ENCODE measurements at regions not wholly inside any gene's neighbourhood (a gene's known extent, or its start where the extent isn't known, plus 50 kb on each side); places are given as distances from the start of the nearest gene placed in this dataset.

DNA sequence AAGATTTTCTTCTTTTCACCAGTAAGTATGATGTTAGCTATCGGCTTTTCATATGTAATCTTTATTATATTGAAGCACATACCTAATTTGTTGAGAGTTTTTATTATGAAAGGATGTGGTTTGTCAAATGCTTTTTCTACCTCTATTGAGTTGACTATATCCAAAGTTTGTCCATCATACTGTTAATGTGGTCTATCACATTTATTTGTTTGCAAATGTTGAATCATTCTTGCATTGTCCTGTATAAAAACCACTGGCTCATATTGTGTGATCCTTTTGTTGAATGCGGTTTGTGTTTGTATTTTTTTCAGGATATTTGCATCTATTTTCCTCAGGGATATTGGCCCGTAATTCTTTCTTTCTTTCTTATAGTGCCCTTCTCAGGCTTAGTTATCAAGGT is 675.5 kb downstream of the NUP35 start:
- no peaks in the 10 kb centered on the region for H4K20me1 ChIP-seq (ENCODE audit: insufficient read depth, low read depth, low read length)
- H3K9me3 ChIP-seq (ENCODE audit: low read length): peaks cover 3% of the 10 kb centered on the region; the same call in 1 of the 2 replicates
- H3K4me3 ChIP-seq (ENCODE audit: low read length): no peak overlapping the region
- no peaks in the 10 kb centered on the region for H3K79me2 ChIP-seq (ENCODE audit: low read length)
- no peak overlapping the region for H3K9ac ChIP-seq (ENCODE audit: low read length)
- DNase-seq: no peak
- H3K4me2 ChIP-seq (ENCODE audit: low read depth, low read length, poor library complexity, severe bottlenecking): no peak overlapping the region
- no peak overlapping the region for H2AFZ ChIP-seq (ENCODE audit: low read length)
- no peaks in the 10 kb centered on the region for H3K4me1 ChIP-seq (ENCODE audit: low read length)
- no peaks in the 10 kb centered on the region for H3K27me3 ChIP-seq (ENCODE audit: low read length)
- no peaks in the 10 kb centered on the region for H3K36me3 ChIP-seq (ENCODE audit: insufficient read depth, low read length)
- H3K9me2 ChIP-seq (replicated peaks; ENCODE audit: insufficient read depth, low read length): no peaks in the 10 kb centered on the region
- H3K27ac ChIP-seq (ENCODE audit: low read length): no peak overlapping the region

DNA sequence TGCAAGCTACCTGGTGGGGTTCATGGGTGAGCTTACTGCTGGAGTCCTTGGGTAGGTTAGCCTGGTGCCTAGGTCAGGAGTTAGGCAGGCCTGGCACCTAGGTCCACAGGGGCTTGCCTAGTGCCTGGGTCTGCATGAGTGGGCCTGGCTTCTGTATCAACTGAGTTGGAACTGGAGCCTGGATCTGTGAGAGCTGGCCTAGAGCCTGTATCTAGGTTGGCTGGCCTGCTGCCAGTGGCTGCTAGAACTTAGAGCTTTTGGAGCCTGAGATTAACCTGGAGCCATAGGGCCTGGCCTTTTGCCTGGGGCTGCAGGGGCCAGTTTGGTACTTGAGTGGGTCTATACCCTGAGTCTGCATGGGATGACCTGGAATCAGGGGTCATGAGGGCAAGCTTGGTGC is 679.4 kb downstream of the NUP35 start:
- Histone ChIP-seq H3K36me3 (ENCODE audit: insufficient read depth, low read length) (no peaks in the 10 kb centered on the region), H4K20me1 (ENCODE audit: insufficient read depth, low read depth, low read length) (no peaks in the 10 kb centered on the region), H3K4me3 (ENCODE audit: low read length) (no peak overlapping the region), H3K4me2 (ENCODE audit: low read depth, low read length, poor library complexity, severe bottlenecking) (no peak overlapping the region), H3K9me3 (ENCODE audit: low read length) (peaks cover 3% of the 10 kb centered on the region; the same call in 1 of the 2 replicates), H3K4me1 (ENCODE audit: low read length) (no peaks in the 10 kb centered on the region), H3K27me3 (ENCODE audit: low read length) (no peaks in the 10 kb centered on the region), H3K79me2 (ENCODE audit: low read length) (no peaks in the 10 kb centered on the region), H3K9ac (ENCODE audit: low read length) (no peak overlapping the region), H3K27ac (ENCODE audit: low read length) (no peak overlapping the region), H3K9me2 (replicated peaks; ENCODE audit: insufficient read depth, low read length) (no peaks in the 10 kb centered on the region), H2AFZ (ENCODE audit: low read length) (no peak overlapping the region)
- no peak for DNase-seq

DNA sequence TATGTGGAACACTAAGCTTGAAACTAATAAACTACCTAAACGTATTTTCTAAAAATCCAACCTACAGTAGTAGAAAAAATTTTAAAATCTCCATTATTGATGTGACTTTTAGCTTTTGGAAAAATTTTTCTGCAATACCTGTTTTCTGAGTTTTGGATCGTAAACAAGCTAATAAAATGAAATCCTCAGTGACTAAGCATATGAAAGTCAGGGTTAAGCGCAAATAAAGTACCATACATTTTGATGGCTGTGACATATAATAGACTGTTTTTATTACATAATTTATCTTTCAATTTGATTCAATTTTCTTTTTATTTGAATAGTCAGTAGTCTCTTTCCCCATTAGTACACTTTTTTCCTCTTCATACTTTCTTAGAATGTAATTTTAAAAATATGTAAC is 683.6 kb downstream of the NUP35 start:
- no peaks in the 10 kb centered on the region for H3K9me2 ChIP-seq (replicated peaks; ENCODE audit: insufficient read depth, low read length)
- no peaks in the 10 kb centered on the region for H4K20me1 ChIP-seq (ENCODE audit: insufficient read depth, low read depth, low read length)
- H3K27ac ChIP-seq (ENCODE audit: low read length): no peak overlapping the region
- H2AFZ ChIP-seq (ENCODE audit: low read length): no peak overlapping the region
- H3K4me1 ChIP-seq (ENCODE audit: low read length): no peaks in the 10 kb centered on the region
- peaks cover 3% of the 10 kb centered on the region; the same call in 1 of the 2 replicates for H3K9me3 ChIP-seq (ENCODE audit: low read length)
- H3K4me3 ChIP-seq (ENCODE audit: low read length): no peak overlapping the region
- H3K9ac ChIP-seq (ENCODE audit: low read length): no peak overlapping the region
- no peak overlapping the region for H3K4me2 ChIP-seq (ENCODE audit: low read depth, low read length, poor library complexity, severe bottlenecking)
- no peaks in the 10 kb centered on the region for H3K36me3 ChIP-seq (ENCODE audit: insufficient read depth, low read length)
- H3K27me3 ChIP-seq (ENCODE audit: low read length): no peaks in the 10 kb centered on the region
- no peaks in the 10 kb centered on the region for H3K79me2 ChIP-seq (ENCODE audit: low read length)
- no peak for DNase-seq

- no peaks in the 10 kb centered on the region for H3K36me3 ChIP-seq (ENCODE audit: insufficient read depth, low read length)
- no peak overlapping the region for H3K4me3 ChIP-seq (ENCODE audit: low read length)
- no peak overlapping the region for H3K27ac ChIP-seq (ENCODE audit: low read length)
- H3K9ac ChIP-seq (ENCODE audit: low read length): no peak overlapping the region
- no peaks in the 10 kb centered on the region for H3K9me3 ChIP-seq (ENCODE audit: low read length)
- no peak overlapping the region for H3K4me2 ChIP-seq (ENCODE audit: low read depth, low read length, poor library complexity, severe bottlenecking)
- no peaks in the 10 kb centered on the region for H3K9me2 ChIP-seq (replicated peaks; ENCODE audit: insufficient read depth, low read length)
- H3K79me2 ChIP-seq (ENCODE audit: low read length): no peaks in the 10 kb centered on the region
- H3K27me3 ChIP-seq (ENCODE audit: low read length): no peaks in the 10 kb centered on the region
- H3K4me1 ChIP-seq (ENCODE audit: low read length): no peaks in the 10 kb centered on the region
- H4K20me1 ChIP-seq (ENCODE audit: insufficient read depth, low read depth, low read length): no peaks in the 10 kb centered on the region
- DNase-seq: no peak
- no peak overlapping the region for H2AFZ ChIP-seq (ENCODE audit: low read length)
Observed at GRCh38 chr2:183809404-183809803, 685.2 kb downstream of the NUP35 start.

DNA sequence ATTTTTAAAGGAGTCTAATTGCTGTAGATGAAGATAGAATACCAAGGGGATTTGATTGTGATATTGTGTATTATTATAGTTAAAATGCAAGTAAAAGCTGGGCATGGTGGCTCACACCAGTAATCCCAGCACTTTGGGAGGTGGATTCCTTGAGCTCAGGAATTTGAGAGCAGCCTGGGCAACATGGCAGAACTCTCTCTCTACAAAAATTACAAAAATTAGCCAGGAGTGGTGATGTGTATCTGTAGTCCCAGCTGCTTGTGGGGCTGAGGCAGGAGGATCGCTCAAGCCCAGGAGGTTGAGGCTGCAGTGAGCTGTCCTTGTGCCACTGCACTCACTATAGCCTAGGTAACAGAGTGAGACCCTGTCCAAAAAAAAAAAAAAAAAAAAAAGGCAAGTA is 687.0 kb downstream of the NUP35 start:
- H3K36me3 ChIP-seq (ENCODE audit: insufficient read depth, low read length): no peaks in the 10 kb centered on the region
- H3K9me2 ChIP-seq (replicated peaks; ENCODE audit: insufficient read depth, low read length): no peaks in the 10 kb centered on the region
- H2AFZ ChIP-seq (ENCODE audit: low read length): no peak overlapping the region
- no peak overlapping the region for H3K27ac ChIP-seq (ENCODE audit: low read length)
- no peak for DNase-seq
- H3K27me3 ChIP-seq (ENCODE audit: low read length): no peaks in the 10 kb centered on the region
- no peak overlapping the region for H3K9ac ChIP-seq (ENCODE audit: low read length)
- no peaks in the 10 kb centered on the region for H3K79me2 ChIP-seq (ENCODE audit: low read length)
- H4K20me1 ChIP-seq (ENCODE audit: insufficient read depth, low read depth, low read length): no peaks in the 10 kb centered on the region
- H3K9me3 ChIP-seq (ENCODE audit: low read length): no peaks in the 10 kb centered on the region
- H3K4me2 ChIP-seq (ENCODE audit: low read depth, low read length, poor library complexity, severe bottlenecking): no peak overlapping the region
- H3K4me1 ChIP-seq (ENCODE audit: low read length): no peaks in the 10 kb centered on the region
- no peak overlapping the region for H3K4me3 ChIP-seq (ENCODE audit: low read length)

DNA sequence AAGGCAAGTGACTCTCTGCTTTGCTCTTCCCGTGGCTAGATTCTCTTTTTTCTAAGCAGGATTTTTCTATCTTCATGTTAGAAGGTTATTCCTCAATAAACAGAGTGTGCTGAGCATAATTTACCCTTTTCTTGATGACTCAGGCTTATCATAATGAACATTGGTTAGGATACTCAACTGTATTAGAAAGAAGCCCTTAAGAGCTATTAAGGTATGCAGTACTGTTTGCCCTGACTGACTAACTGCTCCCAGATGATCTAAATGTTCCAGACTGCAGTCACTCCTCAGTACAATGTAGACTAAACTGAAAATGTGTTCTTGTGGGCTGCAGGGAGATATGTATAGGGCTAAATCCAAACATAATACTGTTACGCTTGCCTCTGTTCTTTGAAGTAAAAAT is 687.8 kb downstream of the NUP35 start:
- H3K79me2 ChIP-seq (ENCODE audit: low read length): no peaks in the 10 kb centered on the region
- H3K36me3 ChIP-seq (ENCODE audit: insufficient read depth, low read length): no peaks in the 10 kb centered on the region
- H3K4me2 ChIP-seq (ENCODE audit: low read depth, low read length, poor library complexity, severe bottlenecking): no peak overlapping the region
- no peaks in the 10 kb centered on the region for H3K4me1 ChIP-seq (ENCODE audit: low read length)
- no peaks in the 10 kb centered on the region for H3K27me3 ChIP-seq (ENCODE audit: low read length)
- H3K4me3 ChIP-seq (ENCODE audit: low read length): no peak overlapping the region
- no peak overlapping the region for H3K9ac ChIP-seq (ENCODE audit: low read length)
- H3K9me2 ChIP-seq (replicated peaks; ENCODE audit: insufficient read depth, low read length): no peaks in the 10 kb centered on the region
- no peak for DNase-seq
- no peak overlapping the region for H2AFZ ChIP-seq (ENCODE audit: low read length)
- no peaks in the 10 kb centered on the region for H4K20me1 ChIP-seq (ENCODE audit: insufficient read depth, low read depth, low read length)
- no peaks in the 10 kb centered on the region for H3K9me3 ChIP-seq (ENCODE audit: low read length)
- no peak overlapping the region for H3K27ac ChIP-seq (ENCODE audit: low read length)

DNA sequence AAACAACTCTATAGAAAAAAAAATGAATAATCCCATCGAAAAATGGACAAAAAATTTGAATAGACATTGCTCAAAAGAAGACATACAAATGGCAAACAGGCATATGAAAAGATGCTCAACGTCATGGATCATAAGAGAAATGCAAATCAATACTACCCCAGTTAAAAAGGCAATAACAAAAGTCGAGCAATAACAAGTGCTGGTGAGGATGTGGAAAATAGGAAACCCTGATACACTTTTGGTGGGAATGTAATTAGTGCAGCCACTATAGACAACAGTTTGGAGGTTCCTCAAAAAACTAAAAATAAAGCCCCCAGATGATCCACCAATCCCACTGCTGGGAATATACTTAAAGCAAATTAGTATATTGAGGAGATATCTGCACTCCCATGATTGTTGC is 701.5 kb downstream of the NUP35 start:
- no peaks in the 10 kb centered on the region for H3K36me3 ChIP-seq (ENCODE audit: insufficient read depth, low read length)
- DNase-seq: no peak
- no peaks in the 10 kb centered on the region for H4K20me1 ChIP-seq (ENCODE audit: insufficient read depth, low read depth, low read length)
- no peak overlapping the region for H3K4me2 ChIP-seq (ENCODE audit: low read depth, low read length, poor library complexity, severe bottlenecking)
- H3K9ac ChIP-seq (ENCODE audit: low read length): no peak overlapping the region
- no peak overlapping the region for H2AFZ ChIP-seq (ENCODE audit: low read length)
- H3K9me3 ChIP-seq (ENCODE audit: low read length): peaks cover 19% of the 10 kb centered on the region
- H3K4me3 ChIP-seq (ENCODE audit: low read length): no peak overlapping the region
- H3K79me2 ChIP-seq (ENCODE audit: low read length): no peaks in the 10 kb centered on the region
- no peaks in the 10 kb centered on the region for H3K9me2 ChIP-seq (replicated peaks; ENCODE audit: insufficient read depth, low read length)
- H3K27ac ChIP-seq (ENCODE audit: low read length): no peak overlapping the region
- H3K4me1 ChIP-seq (ENCODE audit: low read length): no peaks in the 10 kb centered on the region
- H3K27me3 ChIP-seq (ENCODE audit: low read length): no peaks in the 10 kb centered on the region

DNA sequence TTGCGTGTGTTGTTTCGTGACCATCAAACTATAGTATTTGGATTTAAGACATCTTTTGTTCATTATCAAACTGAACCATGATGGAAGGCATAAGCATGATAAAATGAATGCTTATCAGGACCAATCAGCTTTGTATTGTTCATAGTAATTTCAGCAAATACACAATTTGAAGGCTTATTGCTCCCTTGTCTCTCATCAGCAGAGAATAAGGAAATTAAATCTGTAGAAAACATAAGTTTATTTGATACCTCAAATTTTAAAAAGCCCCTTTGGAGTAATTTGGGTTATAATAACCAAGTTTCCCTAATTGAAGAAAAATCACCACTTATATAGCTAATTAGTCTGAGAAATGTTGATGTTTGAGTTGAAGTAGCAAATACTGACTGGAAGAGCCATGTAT is 705.7 kb downstream of the NUP35 start:
- Histone ChIP-seq H3K79me2 (ENCODE audit: low read length) (no peaks in the 10 kb centered on the region), H3K4me2 (ENCODE audit: low read depth, low read length, poor library complexity, severe bottlenecking) (no peak overlapping the region), H2AFZ (ENCODE audit: low read length) (no peak overlapping the region), H3K9me2 (replicated peaks; ENCODE audit: insufficient read depth, low read length) (no peaks in the 10 kb centered on the region), H3K27ac (ENCODE audit: low read length) (no peak overlapping the region), H3K9me3 (ENCODE audit: low read length) (peaks cover 9% of the 10 kb centered on the region), H4K20me1 (ENCODE audit: insufficient read depth, low read depth, low read length) (no peaks in the 10 kb centered on the region), H3K4me1 (ENCODE audit: low read length) (no peaks in the 10 kb centered on the region), H3K9ac (ENCODE audit: low read length) (no peak overlapping the region), H3K4me3 (ENCODE audit: low read length) (no peak overlapping the region), H3K27me3 (ENCODE audit: low read length) (no peaks in the 10 kb centered on the region), H3K36me3 (ENCODE audit: insufficient read depth, low read length) (no peaks in the 10 kb centered on the region)
- no peak for DNase-seq

DNA sequence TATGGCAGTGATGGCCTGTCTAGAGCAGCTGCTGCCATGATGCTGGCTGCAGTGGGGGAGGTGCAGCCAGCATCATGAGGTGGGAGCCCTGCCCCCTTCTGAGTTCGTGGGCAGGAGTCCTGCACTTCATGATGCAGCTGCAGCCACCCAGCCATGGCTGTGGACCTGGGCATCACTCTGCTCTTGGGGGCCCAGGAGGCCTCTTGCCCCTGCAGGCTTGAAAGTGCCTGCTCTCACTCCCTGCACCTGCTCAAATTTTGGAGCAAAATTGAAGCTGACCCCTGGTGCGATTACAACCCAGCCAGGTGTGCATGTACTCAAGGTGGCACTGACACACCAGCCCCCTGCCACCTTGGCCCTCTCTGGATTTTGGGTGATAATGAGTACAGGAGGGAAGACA is 712.9 kb downstream of the NUP35 start:
- Histone ChIP-seq H3K9ac (ENCODE audit: low read length) (no peak overlapping the region), H2AFZ (ENCODE audit: low read length) (no peak overlapping the region), H3K36me3 (ENCODE audit: insufficient read depth, low read length) (no peaks in the 10 kb centered on the region), H3K27me3 (ENCODE audit: low read length) (no peaks in the 10 kb centered on the region), H3K79me2 (ENCODE audit: low read length) (no peaks in the 10 kb centered on the region), H3K4me1 (ENCODE audit: low read length) (no peaks in the 10 kb centered on the region), H4K20me1 (ENCODE audit: insufficient read depth, low read depth, low read length) (no peaks in the 10 kb centered on the region), H3K4me3 (ENCODE audit: low read length) (no peak overlapping the region), H3K9me2 (replicated peaks; ENCODE audit: insufficient read depth, low read length) (no peaks in the 10 kb centered on the region), H3K9me3 (ENCODE audit: low read length) (no peaks in the 10 kb centered on the region), H3K27ac (ENCODE audit: low read length) (no peak overlapping the region), H3K4me2 (ENCODE audit: low read depth, low read length, poor library complexity, severe bottlenecking) (no peak overlapping the region)
- no peak for DNase-seq
